ENCODE measurements at regions not wholly inside any gene's neighbourhood (a gene's known extent, or its start where the extent isn't known, plus 50 kb on each side); places are given as distances from the start of the nearest gene placed in this dataset.
"Not testable (repeated sequence)": the region's sequence is repeated elsewhere in the genome, so short reads cannot be mapped to it uniquely, and the experiment has no call there.

DNA sequence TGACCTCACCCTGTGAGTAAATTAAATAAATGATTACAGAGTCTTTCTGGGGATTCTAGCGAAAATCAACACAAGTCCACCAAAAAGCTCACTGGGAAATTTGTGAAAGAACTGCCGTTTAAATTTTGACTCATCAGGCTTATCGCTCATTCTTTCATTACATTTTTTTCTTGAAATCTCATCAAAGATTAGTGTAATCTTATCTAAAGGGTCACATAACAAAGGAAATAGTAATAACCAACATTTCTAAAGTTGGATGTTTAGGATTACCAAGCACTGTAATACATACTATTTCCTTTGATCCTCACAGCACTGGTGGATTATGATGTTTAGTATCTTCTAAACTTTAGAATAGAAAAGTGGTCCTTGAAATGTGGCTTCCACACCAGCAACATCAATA is 111.1 kb upstream of the CBLB start:
- Histone ChIP-seq H3K9me3 (no peaks in the 10 kb centered on the region), H3K4me1 (no peaks in the 10 kb centered on the region), H3K27me3 (no peaks in the 10 kb centered on the region), H3K27ac (no peak overlapping the region), H3K4me3 (no peak overlapping the region), H3K36me3 (no peaks in the 10 kb centered on the region)
- TF ChIP-seq, protein P1, sequence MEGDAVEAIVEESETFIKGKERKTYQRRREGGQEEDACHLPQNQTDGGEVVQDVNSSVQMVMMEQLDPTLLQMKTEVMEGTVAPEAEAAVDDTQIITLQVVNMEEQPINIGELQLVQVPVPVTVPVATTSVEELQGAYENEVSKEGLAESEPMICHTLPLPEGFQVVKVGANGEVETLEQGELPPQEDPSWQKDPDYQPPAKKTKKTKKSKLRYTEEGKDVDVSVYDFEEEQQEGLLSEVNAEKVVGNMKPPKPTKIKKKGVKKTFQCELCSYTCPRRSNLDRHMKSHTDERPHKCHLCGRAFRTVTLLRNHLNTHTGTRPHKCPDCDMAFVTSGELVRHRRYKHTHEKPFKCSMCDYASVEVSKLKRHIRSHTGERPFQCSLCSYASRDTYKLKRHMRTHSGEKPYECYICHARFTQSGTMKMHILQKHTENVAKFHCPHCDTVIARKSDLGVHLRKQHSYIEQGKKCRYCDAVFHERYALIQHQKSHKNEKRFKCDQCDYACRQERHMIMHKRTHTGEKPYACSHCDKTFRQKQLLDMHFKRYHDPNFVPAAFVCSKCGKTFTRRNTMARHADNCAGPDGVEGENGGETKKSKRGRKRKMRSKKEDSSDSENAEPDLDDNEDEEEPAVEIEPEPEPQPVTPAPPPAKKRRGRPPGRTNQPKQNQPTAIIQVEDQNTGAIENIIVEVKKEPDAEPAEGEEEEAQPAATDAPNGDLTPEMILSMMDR (IDR thresholded peaks at IDR 0.05 in 4 of 5, conservative IDR thresholded peaks at IDR 0.05 in 1 of 5), result no peak
- DNase-seq (no peak), ATAC-seq (no peak)
- intact Hi-C loops (cut with DNase I; ENCODE audit: low total_unique reads) (no loop called here), in situ Hi-C loops (cut with MboI; ENCODE audit: low sequenced_read_pairs in 4 of 4) (no loop called here)

- Histone ChIP-seq H3K36me3 (no peaks in the 10 kb centered on the region), H3K27ac (no peak overlapping the region), H3K4me3 (no peak overlapping the region), H3K27me3 (no peaks in the 10 kb centered on the region), H3K9me3 (no peaks in the 10 kb centered on the region), H3K4me1 (no peaks in the 10 kb centered on the region)
- TF ChIP-seq POLR2A (IDR thresholded peaks at IDR 0.05), result no peak
- TF ChIP-seq, protein P1 (IDR thresholded peaks at IDR 0.05 in 4 of 5, conservative IDR thresholded peaks at IDR 0.05 in 1 of 5), result no peak
- intact Hi-C loops (cut with DNase I; ENCODE audit: low total_unique reads), result no loop called here
- DNase-seq (no peak), ATAC-seq (no peak)
- in situ Hi-C loops (cut with MboI; ENCODE audit: low sequenced_read_pairs in 4 of 4), result no loop called here
These were observed 113.4 kb upstream of the CBLB start for GRCh38 chr3:105982207-105982606.

DNA sequence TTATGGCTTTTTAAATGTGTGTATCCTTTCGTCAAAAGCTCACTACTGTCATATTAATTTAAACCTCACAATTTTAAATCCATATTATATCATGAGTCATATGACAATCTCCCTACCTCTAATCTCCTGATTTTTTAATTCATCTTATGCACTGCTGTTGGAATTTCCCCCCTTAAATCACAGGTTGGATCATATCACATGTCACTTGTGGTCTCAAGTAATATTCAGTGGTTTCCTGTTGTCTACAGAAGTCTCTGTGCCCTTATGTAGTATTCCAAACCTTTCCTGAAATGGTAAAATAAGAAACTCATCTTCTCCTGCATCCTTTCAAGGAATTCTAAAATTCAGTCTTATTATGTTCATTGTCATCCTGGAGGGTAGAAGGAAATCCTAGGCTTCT is 116.0 kb upstream of the CBLB start:
- ATAC-seq (no peak), DNase-seq (no peak)
- in situ Hi-C loops (cut with MboI; ENCODE audit: low sequenced_read_pairs in 4 of 4), result no loop called here
- no peak overlapping the region for H3K4me3 ChIP-seq
- H3K36me3 ChIP-seq, result no peaks in the 10 kb centered on the region
- intact Hi-C loops (cut with DNase I; ENCODE audit: low total_unique reads), result no loop called here
- H3K27me3 ChIP-seq, result no peaks in the 10 kb centered on the region
- H3K9me3 ChIP-seq, result no peaks in the 10 kb centered on the region
- no peak overlapping the region for H3K27ac ChIP-seq
- no peaks in the 10 kb centered on the region for H3K4me1 ChIP-seq
- TF ChIP-seq, protein P1 (IDR thresholded peaks at IDR 0.05 in 4 of 5, conservative IDR thresholded peaks at IDR 0.05 in 1 of 5), result no peak
- TF ChIP-seq POLR2A (IDR thresholded peaks at IDR 0.05), result no peak

GRCh38 chr3:105986343-105986742 is 117.5 kb upstream of the CBLB start:
- H3K9me3 ChIP-seq; DNase-seq; H3K27ac ChIP-seq; in situ Hi-C loops (cut with MboI; ENCODE audit: low sequenced_read_pairs in 4 of 4); intact Hi-C loops (cut with DNase I; ENCODE audit: low total_unique reads); H3K27me3 ChIP-seq; H3K4me3 ChIP-seq; H3K4me1 ChIP-seq; H3K36me3 ChIP-seq; ATAC-seq: not testable (repeated sequence)

DNA sequence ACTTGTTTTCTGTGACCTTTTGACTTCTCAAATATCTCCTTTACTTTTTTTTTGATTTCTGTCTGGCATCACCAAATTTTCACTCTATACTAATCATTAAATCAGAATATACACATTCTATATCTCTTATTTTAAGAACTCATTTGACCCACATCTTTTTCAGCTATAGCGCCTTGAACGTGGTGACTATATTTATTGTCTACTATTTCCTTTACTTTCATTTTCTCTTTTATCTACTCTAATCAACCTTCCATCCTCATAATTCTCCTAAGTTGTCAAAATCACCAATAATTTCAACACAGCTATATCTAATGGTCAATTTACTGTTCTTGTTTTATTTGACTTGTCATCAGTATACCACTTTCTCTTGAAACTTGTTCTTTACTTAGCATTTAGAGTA is 119.0 kb upstream of the CBLB start:
- no peaks in the 10 kb centered on the region for H3K9me3 ChIP-seq
- no peak for ATAC-seq
- DNase-seq, result no peak
- H3K27ac ChIP-seq, result no peak overlapping the region
- in situ Hi-C loops (cut with MboI; ENCODE audit: low sequenced_read_pairs in 4 of 4), result no loop called here
- TF ChIP-seq, protein P1 (IDR thresholded peaks at IDR 0.05 in 4 of 5, conservative IDR thresholded peaks at IDR 0.05 in 1 of 5), result no peak
- no peak for TF ChIP-seq POLR2A (IDR thresholded peaks at IDR 0.05)
- H3K4me1 ChIP-seq, result no peaks in the 10 kb centered on the region
- intact Hi-C loops (cut with DNase I; ENCODE audit: low total_unique reads), result no loop called here
- H3K27me3 ChIP-seq, result no peaks in the 10 kb centered on the region
- H3K4me3 ChIP-seq, result no peak overlapping the region
- H3K36me3 ChIP-seq, result no peaks in the 10 kb centered on the region
